ENCODE measurements at regions not wholly inside any gene's neighbourhood (a gene's known extent, or its start where the extent isn't known, plus 50 kb on each side); places are given as distances from the start of the nearest gene placed in this dataset.

DNA sequence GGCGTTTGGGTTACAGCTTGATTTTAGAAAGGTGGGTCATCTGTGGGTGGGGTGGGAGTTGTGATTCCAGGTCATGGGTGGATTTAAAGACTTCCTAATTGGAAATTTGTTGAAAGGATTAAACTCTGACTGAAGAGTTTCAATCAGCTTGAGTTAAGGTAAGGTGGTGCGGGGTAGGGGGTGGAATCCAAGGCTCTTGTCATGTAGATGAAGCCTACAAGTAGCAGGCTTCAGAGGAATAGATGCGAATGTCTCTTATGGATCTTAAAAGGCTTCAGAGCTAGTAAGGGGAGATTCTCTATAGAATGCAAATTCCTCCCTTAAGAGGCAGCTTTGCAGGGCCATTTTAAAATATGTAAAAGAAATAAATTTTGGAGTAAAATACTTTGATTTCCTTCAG lies 645.3 kb downstream of the FRK start:
- no peak for TF ChIP-seq UBTF (IDR thresholded peaks at IDR 0.05; ENCODE audit: borderline replicate concordance in 1 of 2, low read depth in 2 of 2, low read length in 2 of 2)
- TF ChIP-seq, protein P1, sequence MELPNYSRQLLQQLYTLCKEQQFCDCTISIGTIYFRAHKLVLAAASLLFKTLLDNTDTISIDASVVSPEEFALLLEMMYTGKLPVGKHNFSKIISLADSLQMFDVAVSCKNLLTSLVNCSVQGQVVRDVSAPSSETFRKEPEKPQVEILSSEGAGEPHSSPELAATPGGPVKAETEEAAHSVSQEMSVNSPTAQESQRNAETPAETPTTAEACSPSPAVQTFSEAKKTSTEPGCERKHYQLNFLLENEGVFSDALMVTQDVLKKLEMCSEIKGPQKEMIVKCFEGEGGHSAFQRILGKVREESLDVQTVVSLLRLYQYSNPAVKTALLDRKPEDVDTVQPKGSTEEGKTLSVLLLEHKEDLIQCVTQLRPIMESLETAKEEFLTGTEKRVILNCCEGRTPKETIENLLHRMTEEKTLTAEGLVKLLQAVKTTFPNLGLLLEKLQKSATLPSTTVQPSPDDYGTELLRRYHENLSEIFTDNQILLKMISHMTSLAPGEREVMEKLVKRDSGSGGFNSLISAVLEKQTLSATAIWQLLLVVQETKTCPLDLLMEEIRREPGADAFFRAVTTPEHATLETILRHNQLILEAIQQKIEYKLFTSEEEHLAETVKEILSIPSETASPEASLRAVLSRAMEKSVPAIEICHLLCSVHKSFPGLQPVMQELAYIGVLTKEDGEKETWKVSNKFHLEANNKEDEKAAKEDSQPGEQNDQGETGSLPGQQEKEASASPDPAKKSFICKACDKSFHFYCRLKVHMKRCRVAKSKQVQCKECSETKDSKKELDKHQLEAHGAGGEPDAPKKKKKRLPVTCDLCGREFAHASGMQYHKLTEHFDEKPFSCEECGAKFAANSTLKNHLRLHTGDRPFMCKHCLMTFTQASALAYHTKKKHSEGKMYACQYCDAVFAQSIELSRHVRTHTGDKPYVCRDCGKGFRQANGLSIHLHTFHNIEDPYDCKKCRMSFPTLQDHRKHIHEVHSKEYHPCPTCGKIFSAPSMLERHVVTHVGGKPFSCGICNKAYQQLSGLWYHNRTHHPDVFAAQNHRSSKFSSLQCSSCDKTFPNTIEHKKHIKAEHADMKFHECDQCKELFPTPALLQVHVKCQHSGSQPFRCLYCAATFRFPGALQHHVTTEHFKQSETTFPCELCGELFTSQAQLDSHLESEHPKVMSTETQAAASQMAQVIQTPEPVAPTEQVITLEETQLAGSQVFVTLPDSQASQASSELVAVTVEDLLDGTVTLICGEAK (IDR thresholded peaks at IDR 0.05) = no peak
- TF ChIP-seq, protein P1 (CRISPR knock-in tag; IDR thresholded peaks at IDR 0.05) = no peak
- no peak for TF ChIP-seq KLF10 (CRISPR knock-in tag; IDR thresholded peaks at IDR 0.05)
- no peak for TF ChIP-seq ZBTB1 (CRISPR knock-in tag; IDR thresholded peaks at IDR 0.05; ENCODE audit: borderline replicate concordance, low read depth)
- TF ChIP-seq KAT7 (CRISPR knock-in tag; IDR thresholded peaks at IDR 0.05; ENCODE audit: borderline replicate concordance) = no peak
- no peak for TF ChIP-seq ZFPM2 (CRISPR knock-in tag; IDR thresholded peaks at IDR 0.05)
- no peak for TF ChIP-seq SMARCB1 (IDR thresholded peaks at IDR 0.05; ENCODE audit: insufficient read length, low read depth)
- no peak for TF ChIP-seq CTCF (IDR thresholded peaks at IDR 0.05 in 2 of 3, conservative IDR thresholded peaks at IDR 0.05 in 1 of 3; ENCODE audit: insufficient read depth in 2 of 3, low read depth in 1 of 3, low read length in 3 of 3)

All from K562 (cell line).